GM23338 (cell line): ENCODE measurements at regions not wholly inside any gene's neighbourhood (a gene's known extent, or its start where the extent isn't known, plus 50 kb on each side); places are given as distances from the start of the nearest gene placed in this dataset.

ENCODE experiments used
- ATAC-seq: fragments of 200-7000 bp; cut with Tn5 transposase; 3 replicates; pipeline ENCODE4 v1.9.1; 2020
- DNase-seq: peaks from one replicate; pipeline ENCODE4 v3.0.0-alpha.2; 2015; ENCODE audit warnings: low spot score
- H2AFZ ChIP-seq: fragments of 200-600 bp; sonication (generic); 2 replicates; pipeline ENCODE4 v1.8.0; 2016; ENCODE audit warnings: antibody characterized with exemption, mild to moderate bottlenecking, moderate library complexity
- H3F3A ChIP-seq: fragments of 200-600 bp; sonication (generic); replicated peaks from 2 replicates; pipeline ENCODE4 v1.8.0; 2017; ENCODE audit warnings: antibody characterized with exemption, mixed run types, low read depth
- H3K27ac ChIP-seq: fragments of 200-600 bp; sonication (generic); 2 replicates; pipeline ENCODE4 v1.6.1; 2016; ENCODE audit warnings: low read depth
- H3K27me3 ChIP-seq: fragments of 200-600 bp; sonication (generic); 2 replicates; pipeline ENCODE4 v1.8.0; 2016; ENCODE audit warnings: mild to moderate bottlenecking, mixed run types, moderate library complexity; ENCODE audit not compliant: insufficient read depth
- H3K36me3 ChIP-seq: fragments of 200-600 bp; sonication (generic); 2 replicates; pipeline ENCODE4 v1.8.0; 2016; ENCODE audit warnings: mild to moderate bottlenecking; ENCODE audit not compliant: insufficient read depth
- H3K4me1 ChIP-seq: fragments of 200-600 bp; sonication (generic); 2 replicates; pipeline ENCODE4 v1.8.0; 2016; ENCODE audit warnings: mild to moderate bottlenecking, moderate library complexity; ENCODE audit not compliant: insufficient read depth
- H3K4me2 ChIP-seq: fragments of 200-600 bp; sonication (generic); 2 replicates; pipeline ENCODE4 v1.7.1; 2017; ENCODE audit warnings: mixed run types
- H3K4me3 ChIP-seq: fragments of 200-600 bp; sonication (generic); 2 replicates; pipeline ENCODE4 v1.6.1; 2016; ENCODE audit warnings: mixed run types
- H3K79me2 ChIP-seq: fragments of 200-600 bp; sonication (generic); replicated peaks from 2 replicates; pipeline ENCODE4 v1.8.0; 2017; ENCODE audit warnings: mild to moderate bottlenecking; ENCODE audit not compliant: insufficient read depth
- H3K9me2 ChIP-seq: fragments of 200-600 bp; sonication (generic); 2 replicates; pipeline ENCODE4 v1.8.0; 2017; ENCODE audit not compliant: insufficient read depth
- H4K20me1 ChIP-seq: fragments of 200-600 bp; sonication (generic); replicated peaks from 2 replicates; pipeline ENCODE4 v1.8.0; 2017; ENCODE audit warnings: mild to moderate bottlenecking; ENCODE audit not compliant: insufficient read depth
- H3K27ac Mint-ChIP-seq: 2 replicates; pipeline ENCODE4 v1.8.0; 2020; ENCODE audit warnings: inconsistent platforms, mild to moderate bottlenecking, moderate library complexity, mixed read lengths
- H3K27me3 Mint-ChIP-seq: 3 replicates; pipeline ENCODE4 v1.8.0; 2022; ENCODE audit warnings: low read depth, mild to moderate bottlenecking, moderate library complexity, mixed read lengths, inconsistent platforms; ENCODE audit not compliant: insufficient read depth, poor library complexity
- H3K36me3 Mint-ChIP-seq: 3 replicates; pipeline ENCODE4 v1.8.0; 2021; ENCODE audit warnings: low read depth, mild to moderate bottlenecking, inconsistent platforms, moderate library complexity, mixed read lengths
- H3K4me1 Mint-ChIP-seq: 3 replicates; pipeline ENCODE4 v1.8.0; 2020; ENCODE audit warnings: mild to moderate bottlenecking, inconsistent platforms, mixed read lengths
- H3K4me3 Mint-ChIP-seq: 3 replicates; pipeline ENCODE4 v1.8.0; 2021; ENCODE audit warnings: moderate library complexity, mild to moderate bottlenecking, inconsistent platforms, mixed read lengths
- H3K9me3 Mint-ChIP-seq: 3 replicates; pipeline ENCODE4 v1.8.0; 2020; ENCODE audit warnings: moderate library complexity, mild to moderate bottlenecking, inconsistent platforms, mixed read lengths
- CREB1 ChIP-seq: fragments of 250-450 bp; sonication (Bioruptor Pico); IDR thresholded peaks from 2 replicates; pipeline ENCODE4 v1.5.0; 2020; ENCODE audit warnings: low read depth, mild to moderate bottlenecking, moderate library complexity
- EZH2 ChIP-seq: fragments of 200-600 bp; sonication (generic); IDR thresholded peaks from one replicate; pipeline ENCODE4 v1.8.0; 2017; ENCODE audit warnings: antibody characterized with exemption, mild to moderate bottlenecking, low read depth; ENCODE audit not compliant: unreplicated experiment
- NANOG ChIP-seq: IDR thresholded peaks from 2 replicates; pipeline ENCODE4 v1.6.1; 2016; ENCODE audit warnings: antibody characterized with exemption, borderline replicate concordance
- STAT1 ChIP-seq: IDR thresholded peaks from one replicate; pipeline ENCODE4 v1.6.1; 2016; ENCODE audit warnings: antibody characterized with exemption; ENCODE audit not compliant: unreplicated experiment
- ZNF114 ChIP-seq: fragments of 250-450 bp; sonication (Bioruptor Pico); IDR thresholded peaks from 2 replicates; pipeline ENCODE4 v1.5.0; 2020; ENCODE audit warnings: mild to moderate bottlenecking, moderate library complexity
- TF ChIP-seq, protein P1 (sequence below): fragments of 250-450 bp; sonication (Bioruptor Pico); IDR thresholded peaks from 2 replicates; pipeline ENCODE4 v1.5.0; 2020; ENCODE audit warnings: mild to moderate bottlenecking, moderate library complexity
- TF ChIP-seq, protein P2 (sequence below): IDR thresholded peaks from 2 replicates; pipeline ENCODE4 v1.6.1; 2016; ENCODE audit warnings: antibody characterized with exemption
- TF ChIP-seq, protein P3 (sequence below), 2 experiments: fragments of 200-600 bp in 1 of 2; sonication (generic) in 1 of 2; conservative IDR thresholded peaks; 2 replicates each; pipeline versions ENCODE4 v1.5.1 to v1.6.1; 2016 to 2017; ENCODE audit warnings: antibody characterized with exemption in 2 of 2, low read depth in 2 of 2, mild to moderate bottlenecking in 2 of 2, moderate library complexity in 1 of 2

GRCh38 chr11:131056036-131056435 lies 139.8 kb upstream of the SNX19 start (continued):
- TF ChIP-seq, protein P1, sequence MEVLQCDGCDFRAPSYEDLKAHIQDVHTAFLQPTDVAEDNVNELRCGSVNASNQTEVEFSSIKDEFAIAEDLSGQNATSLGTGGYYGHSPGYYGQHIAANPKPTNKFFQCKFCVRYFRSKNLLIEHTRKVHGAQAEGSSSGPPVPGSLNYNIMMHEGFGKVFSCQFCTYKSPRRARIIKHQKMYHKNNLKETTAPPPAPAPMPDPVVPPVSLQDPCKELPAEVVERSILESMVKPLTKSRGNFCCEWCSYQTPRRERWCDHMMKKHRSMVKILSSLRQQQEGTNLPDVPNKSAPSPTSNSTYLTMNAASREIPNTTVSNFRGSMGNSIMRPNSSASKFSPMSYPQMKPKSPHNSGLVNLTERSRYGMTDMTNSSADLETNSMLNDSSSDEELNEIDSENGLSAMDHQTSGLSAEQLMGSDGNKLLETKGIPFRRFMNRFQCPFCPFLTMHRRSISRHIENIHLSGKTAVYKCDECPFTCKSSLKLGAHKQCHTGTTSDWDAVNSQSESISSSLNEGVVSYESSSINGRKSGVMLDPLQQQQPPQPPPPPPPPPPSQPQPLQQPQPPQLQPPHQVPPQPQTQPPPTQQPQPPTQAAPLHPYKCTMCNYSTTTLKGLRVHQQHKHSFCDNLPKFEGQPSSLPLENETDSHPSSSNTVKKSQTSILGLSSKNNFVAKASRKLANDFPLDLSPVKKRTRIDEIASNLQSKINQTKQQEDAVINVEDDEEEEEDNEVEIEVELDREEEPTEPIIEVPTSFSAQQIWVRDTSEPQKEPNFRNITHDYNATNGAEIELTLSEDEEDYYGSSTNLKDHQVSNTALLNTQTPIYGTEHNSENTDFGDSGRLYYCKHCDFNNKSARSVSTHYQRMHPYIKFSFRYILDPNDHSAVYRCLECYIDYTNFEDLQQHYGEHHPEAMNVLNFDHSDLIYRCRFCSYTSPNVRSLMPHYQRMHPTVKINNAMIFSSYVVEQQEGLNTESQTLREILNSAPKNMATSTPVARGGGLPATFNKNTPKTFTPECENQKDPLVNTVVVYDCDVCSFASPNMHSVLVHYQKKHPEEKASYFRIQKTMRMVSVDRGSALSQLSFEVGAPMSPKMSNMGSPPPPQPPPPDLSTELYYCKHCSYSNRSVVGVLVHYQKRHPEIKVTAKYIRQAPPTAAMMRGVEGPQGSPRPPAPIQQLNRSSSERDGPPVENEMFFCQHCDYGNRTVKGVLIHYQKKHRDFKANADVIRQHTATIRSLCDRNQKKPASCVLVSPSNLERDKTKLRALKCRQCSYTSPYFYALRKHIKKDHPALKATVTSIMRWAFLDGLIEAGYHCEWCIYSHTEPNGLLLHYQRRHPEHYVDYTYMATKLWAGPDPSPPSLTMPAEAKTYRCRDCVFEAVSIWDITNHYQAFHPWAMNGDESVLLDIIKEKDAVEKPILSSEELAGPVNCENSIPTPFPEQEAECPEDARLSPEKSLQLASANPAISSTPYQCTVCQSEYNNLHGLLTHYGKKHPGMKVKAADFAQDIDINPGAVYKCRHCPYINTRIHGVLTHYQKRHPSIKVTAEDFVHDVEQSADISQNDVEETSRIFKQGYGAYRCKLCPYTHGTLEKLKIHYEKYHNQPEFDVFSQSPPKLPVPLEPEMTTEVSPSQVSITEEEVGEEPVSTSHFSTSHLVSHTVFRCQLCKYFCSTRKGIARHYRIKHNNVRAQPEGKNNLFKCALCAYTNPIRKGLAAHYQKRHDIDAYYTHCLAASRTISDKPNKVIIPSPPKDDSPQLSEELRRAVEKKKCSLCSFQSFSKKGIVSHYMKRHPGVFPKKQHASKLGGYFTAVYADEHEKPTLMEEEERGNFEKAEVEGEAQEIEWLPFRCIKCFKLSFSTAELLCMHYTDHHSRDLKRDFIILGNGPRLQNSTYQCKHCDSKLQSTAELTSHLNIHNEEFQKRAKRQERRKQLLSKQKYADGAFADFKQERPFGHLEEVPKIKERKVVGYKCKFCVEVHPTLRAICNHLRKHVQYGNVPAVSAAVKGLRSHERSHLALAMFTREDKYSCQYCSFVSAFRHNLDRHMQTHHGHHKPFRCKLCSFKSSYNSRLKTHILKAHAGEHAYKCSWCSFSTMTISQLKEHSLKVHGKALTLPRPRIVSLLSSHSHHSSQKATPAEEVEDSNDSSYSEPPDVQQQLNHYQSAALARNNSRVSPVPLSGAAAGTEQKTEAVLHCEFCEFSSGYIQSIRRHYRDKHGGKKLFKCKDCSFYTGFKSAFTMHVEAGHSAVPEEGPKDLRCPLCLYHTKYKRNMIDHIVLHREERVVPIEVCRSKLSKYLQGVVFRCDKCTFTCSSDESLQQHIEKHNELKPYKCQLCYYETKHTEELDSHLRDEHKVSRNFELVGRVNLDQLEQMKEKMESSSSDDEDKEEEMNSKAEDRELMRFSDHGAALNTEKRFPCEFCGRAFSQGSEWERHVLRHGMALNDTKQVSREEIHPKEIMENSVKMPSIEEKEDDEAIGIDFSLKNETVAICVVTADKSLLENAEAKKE, result no peak

DNA sequence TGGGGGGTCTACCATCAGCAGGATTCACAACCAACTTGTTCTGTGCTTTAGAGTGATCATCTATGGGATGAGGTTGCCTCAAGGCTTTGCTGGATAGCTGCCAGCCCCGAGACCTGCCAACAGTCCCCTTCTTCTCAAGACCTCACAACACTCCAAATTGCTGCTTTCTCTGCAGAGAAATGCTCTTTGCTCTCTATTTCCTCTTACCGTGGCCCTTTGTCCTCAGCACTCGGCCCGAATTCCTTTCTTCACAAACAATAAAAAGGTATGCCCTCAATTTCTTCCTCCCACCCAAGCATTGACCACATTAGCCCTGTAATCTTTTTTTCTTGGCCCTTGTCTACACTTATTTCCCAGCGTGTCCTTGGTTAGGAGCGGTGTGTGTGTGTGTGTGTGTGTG lies 147.4 kb upstream of the SNX19 start:
- H3K27me3 Mint-ChIP-seq, result peaks cover 7% of the 10 kb centered on the region
- TF ChIP-seq ZNF114 (CRISPR knock-in tag) (no peak), STAT1 (no peak), EZH2 (no peak), CREB1 (CRISPR knock-in tag) (no peak), NANOG (no peak)
- TF ChIP-seq, protein P2, sequence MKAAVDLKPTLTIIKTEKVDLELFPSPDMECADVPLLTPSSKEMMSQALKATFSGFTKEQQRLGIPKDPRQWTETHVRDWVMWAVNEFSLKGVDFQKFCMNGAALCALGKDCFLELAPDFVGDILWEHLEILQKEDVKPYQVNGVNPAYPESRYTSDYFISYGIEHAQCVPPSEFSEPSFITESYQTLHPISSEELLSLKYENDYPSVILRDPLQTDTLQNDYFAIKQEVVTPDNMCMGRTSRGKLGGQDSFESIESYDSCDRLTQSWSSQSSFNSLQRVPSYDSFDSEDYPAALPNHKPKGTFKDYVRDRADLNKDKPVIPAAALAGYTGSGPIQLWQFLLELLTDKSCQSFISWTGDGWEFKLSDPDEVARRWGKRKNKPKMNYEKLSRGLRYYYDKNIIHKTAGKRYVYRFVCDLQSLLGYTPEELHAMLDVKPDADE, result no peak
- TF ChIP-seq, protein P3, sequence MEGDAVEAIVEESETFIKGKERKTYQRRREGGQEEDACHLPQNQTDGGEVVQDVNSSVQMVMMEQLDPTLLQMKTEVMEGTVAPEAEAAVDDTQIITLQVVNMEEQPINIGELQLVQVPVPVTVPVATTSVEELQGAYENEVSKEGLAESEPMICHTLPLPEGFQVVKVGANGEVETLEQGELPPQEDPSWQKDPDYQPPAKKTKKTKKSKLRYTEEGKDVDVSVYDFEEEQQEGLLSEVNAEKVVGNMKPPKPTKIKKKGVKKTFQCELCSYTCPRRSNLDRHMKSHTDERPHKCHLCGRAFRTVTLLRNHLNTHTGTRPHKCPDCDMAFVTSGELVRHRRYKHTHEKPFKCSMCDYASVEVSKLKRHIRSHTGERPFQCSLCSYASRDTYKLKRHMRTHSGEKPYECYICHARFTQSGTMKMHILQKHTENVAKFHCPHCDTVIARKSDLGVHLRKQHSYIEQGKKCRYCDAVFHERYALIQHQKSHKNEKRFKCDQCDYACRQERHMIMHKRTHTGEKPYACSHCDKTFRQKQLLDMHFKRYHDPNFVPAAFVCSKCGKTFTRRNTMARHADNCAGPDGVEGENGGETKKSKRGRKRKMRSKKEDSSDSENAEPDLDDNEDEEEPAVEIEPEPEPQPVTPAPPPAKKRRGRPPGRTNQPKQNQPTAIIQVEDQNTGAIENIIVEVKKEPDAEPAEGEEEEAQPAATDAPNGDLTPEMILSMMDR (conservative IDR thresholded peaks at IDR 0.05; ENCODE audit: low read depth in 2 of 2), result no peak

More for the DNA sequence above, 147.4 kb upstream of the SNX19 start:
- H3K4me3 Mint-ChIP-seq, result no peak overlapping the region
- peaks cover 16% of the 10 kb centered on the region for H3K4me1 ChIP-seq
- ATAC-seq (peak; percentile 65), DNase-seq (peak; percentile 68)
- peaks cover 21% of the 10 kb centered on the region for H3K9me2 ChIP-seq
- peak overlapping the region; percentile 15 for H2AFZ ChIP-seq
- no peaks in the 10 kb centered on the region for H3K27me3 ChIP-seq
- peak overlapping the region; percentile 34 for H3K27ac Mint-ChIP-seq
- H4K20me1 ChIP-seq, result no peaks in the 10 kb centered on the region
- peaks cover 18% of the 10 kb centered on the region for H3K36me3 Mint-ChIP-seq
- H3K36me3 ChIP-seq, result no peaks in the 10 kb centered on the region
- no peak overlapping the region for H3K4me3 ChIP-seq
- peaks cover 27% of the 10 kb centered on the region for H3K9me3 Mint-ChIP-seq
- H3K79me2 ChIP-seq, result no peaks in the 10 kb centered on the region
- peak overlapping the region; percentile 7 for H3K27ac ChIP-seq
- peaks cover 22% of the 10 kb centered on the region for H3K4me1 Mint-ChIP-seq
- H3K4me2 ChIP-seq, result peak overlapping the region; percentile 6; the same call in 1 of the 2 replicates
- H3F3A ChIP-seq, result no peaks in the 10 kb centered on the region
